Erythroblast (primary cell): ENCODE measurements at regions not wholly inside any gene's neighbourhood (a gene's known extent, or its start where the extent isn't known, plus 50 kb on each side); places are given as distances from the start of the nearest gene placed in this dataset.

Source experiments
- GATA1 ChIP-seq: IDR thresholded peaks from 2 replicates; pipeline ENCODE4 v1.6.1; 2011; ENCODE audit warnings: low read depth, mild to moderate bottlenecking, control low read depth, low read length, moderate library complexity
- POLR2A ChIP-seq: IDR thresholded peaks from 2 replicates; pipeline ENCODE4 v1.6.1; 2011; ENCODE audit warnings: mild to moderate bottlenecking, low read length

DNA sequence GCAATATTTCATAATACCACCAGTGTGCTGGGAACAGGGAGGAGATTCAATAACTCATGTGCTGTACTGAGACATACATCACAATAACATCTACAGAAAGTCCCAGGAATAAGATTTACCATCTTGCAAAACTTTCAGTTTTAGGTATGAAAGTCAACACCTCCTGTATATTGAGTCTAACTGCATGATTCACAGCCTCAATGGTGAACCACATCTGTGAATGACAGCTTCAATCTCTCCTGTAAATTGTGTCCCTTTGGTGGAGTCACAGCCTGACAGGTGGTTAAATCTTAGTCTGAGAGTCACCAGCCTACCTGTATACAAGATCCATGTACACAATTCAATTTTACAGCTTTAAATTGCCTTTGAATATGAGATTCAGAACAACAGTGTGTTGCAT, 242.1 kb downstream of the RPS4Y2 start:
- TF ChIP-seq POLR2A (no peak), GATA1 (no peak)
